ENCODE measurements at regions not wholly inside any gene's neighbourhood (a gene's known extent, or its start where the extent isn't known, plus 50 kb on each side); places are given as distances from the start of the nearest gene placed in this dataset.

GRCh38 chrX:9318213-9318612, 146.6 kb upstream of the TBL1X start:
- DNase-seq, result no peak

GRCh38 chrX:9318766-9319165, 146.1 kb upstream of the TBL1X start:
- no peak for DNase-seq

- no peak for DNase-seq
These were observed 143.9 kb upstream of the TBL1X start for GRCh38 chrX:9320940-9321339.

DNA sequence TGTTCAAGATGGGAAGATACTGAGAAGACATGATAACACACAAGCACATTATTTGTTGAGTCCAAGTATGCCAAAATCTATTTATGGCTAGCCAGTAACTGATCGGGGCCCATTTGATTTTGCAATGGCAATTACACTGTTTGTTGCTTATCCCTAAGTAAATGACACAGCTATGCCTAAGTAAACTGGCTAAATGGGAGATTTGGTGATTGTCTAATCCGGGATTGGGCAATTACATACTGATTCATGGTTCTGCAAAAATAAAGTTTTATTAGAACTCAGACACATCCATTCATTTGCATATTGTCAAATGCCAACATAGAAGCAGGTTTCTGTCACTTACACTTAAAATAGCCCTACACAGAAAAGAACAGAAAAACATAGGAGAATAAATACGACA, 140.2 kb upstream of the TBL1X start:
- no peak for DNase-seq

- DNase-seq, result no peak
These were observed 138.5 kb upstream of the TBL1X start for GRCh38 chrX:9326369-9326768.

GRCh38 chrX:9327086-9327746, 137.6 kb upstream of the TBL1X start:
- no peak for DNase-seq

- no peak for DNase-seq
These were observed 137.1 kb upstream of the TBL1X start for GRCh38 chrX:9327747-9328145.

- DNase-seq, result no peak
These were observed 135.8 kb upstream of the TBL1X start for GRCh38 chrX:9329056-9329455.

DNA sequence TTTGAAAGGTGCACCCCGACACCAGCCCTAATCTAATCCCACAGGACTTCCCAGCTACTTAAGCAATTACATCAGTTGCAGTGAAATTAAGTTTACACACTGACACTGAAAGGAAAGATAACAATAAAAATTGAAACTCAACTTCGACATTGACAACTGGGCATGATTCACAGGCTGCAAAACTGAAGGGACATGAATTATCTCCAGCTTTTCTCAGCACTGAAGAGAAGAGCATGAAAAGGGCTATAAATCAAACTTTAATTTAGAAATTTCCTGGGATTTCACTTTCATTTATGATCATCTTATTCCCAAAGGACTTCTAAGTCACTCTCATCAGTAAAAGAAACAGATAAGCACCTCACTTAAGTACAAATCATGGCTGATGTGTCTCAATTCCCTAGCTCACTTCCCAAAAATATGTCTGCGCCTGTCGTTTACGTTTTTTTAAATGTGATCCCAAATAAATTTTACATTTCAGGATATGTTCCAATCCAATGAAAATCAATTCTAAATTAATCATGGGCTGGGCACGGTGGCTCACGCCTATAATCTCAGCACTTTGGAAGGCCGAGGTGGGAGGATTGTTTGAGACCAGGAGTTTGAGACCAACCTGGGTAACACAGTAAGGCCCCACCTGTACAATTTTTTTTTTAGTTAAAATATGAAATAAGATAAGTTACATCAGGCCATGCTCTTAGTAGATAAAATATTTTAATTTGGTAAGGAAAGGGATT, 134.4 kb upstream of the TBL1X start:
- DNase-seq, result no peak

GRCh38 chrX:9333873-9334560, 130.8 kb upstream of the TBL1X start:
- no peak for DNase-seq

DNA sequence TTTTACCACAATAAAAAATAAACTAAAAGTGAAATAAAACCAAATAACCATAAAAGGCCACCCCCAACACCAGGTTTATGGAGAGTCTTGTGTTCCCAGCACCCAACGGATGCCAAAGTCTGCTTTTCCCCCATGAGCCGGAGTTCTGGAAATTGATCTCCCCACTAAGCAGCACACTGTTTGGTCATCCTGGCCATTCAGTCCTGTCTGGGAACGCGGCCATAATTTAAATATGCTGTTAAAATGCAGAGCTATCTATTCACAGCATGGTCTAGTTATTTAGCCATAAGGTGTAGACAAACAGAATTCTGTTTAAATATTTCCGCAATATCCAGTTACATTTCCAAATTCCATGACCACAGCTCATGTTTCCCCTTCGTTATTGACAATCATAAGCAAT, 129.6 kb upstream of the TBL1X start:
- DNase-seq, result no peak

- no peak for DNase-seq
These were observed 128.4 kb upstream of the TBL1X start for GRCh38 chrX:9336456-9336855.

DNA sequence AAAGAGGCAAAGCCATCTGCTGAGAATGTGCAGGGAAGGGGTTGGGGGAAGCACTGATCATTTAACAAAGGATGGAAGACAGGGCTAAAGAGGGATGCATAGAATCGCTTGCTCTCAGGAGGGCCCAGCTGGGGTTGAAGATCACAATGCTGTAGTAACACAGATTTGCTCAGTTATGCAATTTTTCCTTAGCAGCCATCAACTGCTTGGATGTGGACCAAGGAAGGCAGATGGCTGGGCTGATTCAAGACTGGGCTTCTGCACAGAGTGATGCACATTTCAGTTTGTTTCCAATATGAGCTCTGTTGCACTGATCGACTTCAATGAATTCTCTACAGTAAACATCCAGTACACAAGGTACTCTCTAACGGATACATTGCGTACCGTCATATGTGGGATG, 127.8 kb upstream of the TBL1X start:
- DNase-seq, result no peak

DNA sequence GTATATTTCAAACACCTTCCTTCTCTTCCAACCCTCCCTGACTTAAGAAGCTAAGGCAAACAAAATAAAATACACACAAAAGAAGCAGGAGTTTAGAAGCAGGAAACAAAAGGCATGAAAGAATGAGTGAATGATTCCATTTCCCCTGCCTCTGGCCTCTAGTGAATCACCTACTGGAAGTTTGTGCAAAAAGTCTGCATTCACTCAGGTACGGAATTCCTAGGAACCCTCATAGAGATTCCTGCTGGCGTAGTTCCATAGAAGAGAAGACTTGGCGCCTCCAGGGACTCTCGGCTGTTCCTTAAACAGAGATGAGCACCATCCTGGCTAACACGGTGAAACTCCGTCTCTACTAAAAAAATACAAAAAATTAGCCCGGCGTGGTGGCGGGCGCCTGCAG, 125.9 kb upstream of the TBL1X start:
- DNase-seq, result no peak

- DNase-seq, result no peak
These were observed 125.0 kb upstream of the TBL1X start for GRCh38 chrX:9339603-9340491.

GRCh38 chrX:9340598-9341290, 124.1 kb upstream of the TBL1X start:
- DNase-seq, result peak in 1 of 2 experiments; percentile 32

- DNase-seq, result peak; percentile 54 to 62
These were observed 123.3 kb upstream of the TBL1X start for GRCh38 chrX:9341291-9342201.

DNA sequence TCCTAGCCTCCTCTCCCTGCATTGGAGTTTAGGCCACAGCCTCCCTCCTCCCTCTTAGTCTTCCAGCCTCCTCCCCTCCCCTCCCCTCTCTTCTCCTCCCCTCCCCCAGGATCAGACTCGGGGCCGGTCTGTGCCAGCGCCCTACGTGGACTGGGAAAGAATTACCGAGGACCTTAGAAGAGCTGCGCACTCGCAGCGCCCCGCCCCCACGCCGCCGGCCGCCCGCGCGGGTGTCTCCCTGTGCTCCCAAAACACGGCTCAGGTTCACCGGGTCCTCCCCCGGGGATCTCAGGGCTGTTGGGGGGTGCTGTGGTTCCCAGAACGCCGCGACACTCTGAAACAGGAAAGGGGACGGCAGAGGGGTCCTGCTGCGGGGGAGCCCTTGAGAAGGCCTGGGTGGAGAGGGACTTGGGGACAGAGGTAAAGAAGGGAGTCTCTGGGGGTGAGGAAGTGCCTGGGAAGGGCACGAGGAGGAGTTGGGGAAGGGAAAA, 122.3 kb upstream of the TBL1X start:
- peak; percentile 64 to 67 for DNase-seq

DNA sequence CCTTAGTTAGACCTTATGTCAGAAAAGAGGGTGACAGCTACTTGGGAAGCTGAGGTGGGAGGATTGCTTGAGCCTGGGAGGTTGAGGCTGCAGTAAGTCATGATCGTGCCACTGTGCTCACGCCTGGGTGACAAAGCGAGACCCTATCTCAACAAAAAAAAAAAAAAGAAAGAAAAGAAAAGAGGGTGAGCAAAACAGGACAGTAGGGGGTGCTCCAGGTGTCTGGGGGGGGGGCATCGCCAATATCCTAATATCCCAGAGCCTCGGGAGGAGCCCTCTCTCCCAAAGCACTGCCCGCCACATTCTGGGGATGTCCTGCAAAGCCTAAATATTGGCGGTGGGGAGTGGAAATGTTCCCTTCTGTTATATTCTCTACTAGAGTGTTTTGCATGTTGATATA, 120.9 kb upstream of the TBL1X start:
- no peak for DNase-seq

DNA sequence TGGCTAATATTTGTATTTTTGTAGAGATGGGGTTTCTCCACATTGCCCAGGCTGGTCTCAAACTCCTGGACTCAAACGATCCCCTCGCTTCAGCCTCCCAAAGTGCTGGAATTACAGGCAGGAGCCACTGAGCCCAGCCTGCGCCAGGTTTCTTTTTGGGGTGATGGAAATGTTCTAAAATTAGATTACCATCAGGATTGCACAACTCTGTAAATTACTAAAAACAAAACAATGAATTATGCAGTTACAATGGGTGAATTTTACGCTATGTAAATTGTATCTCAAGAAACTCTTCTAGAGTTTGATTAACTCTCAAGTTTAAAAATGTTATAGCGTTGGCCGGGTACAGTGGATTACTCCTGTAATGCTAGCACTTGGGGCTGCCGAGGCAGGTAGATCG, 118.9 kb upstream of the TBL1X start:
- no peak for DNase-seq

Measured in activated T-cell treated with anti-CD3 and anti-CD28 coated beads, Interleukin-2, amount 50 U/mL, for 48 hours (primary cell).